ENCODE measurements at regions not wholly inside any gene's neighbourhood (a gene's known extent, or its start where the extent isn't known, plus 50 kb on each side); places are given as distances from the start of the nearest gene placed in this dataset.

DNA sequence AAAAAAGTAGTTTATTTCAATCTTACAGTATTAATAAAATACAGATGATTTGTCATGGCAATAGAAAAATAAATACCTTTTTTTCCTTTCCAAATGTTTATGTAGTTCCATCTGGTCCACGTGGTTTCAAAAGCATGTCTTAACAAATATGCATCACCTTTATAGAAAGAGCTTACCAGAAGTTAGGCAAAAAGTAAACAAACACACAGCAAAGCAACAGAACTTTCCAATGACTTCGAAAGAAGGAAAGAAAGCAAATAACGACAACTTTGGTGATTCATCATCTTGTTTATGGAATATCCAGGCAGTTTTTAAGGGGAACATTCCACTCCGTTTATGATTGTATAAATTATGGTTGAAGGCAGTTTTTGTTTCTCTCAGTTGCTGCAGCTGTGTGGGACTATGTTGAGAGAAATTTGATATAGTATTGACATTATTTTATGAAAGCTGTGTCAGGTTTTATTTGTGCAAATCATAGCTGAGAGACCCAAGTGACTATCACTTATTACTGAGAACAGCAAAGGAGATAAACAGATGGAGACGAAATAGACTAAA, 203.1 kb downstream of the CDC14C start:
- ChIA-PET CTCF (no interaction called here), RAD21 (ENCODE audit: low non-redundant PET in 1 of 2, low total read pairs in 2 of 2, uncharacterized antibody in 2 of 2, unreplicated experiment in 2 of 2) (no interaction called here), POLR2A (no interaction called here)
- no peaks in the 10 kb centered on the region for H3K4me1 ChIP-seq (ENCODE audit: control insufficient read depth in 1 of 2, insufficient read depth in 2 of 2, low read length in 2 of 2)
- no peak overlapping the region for H3K27ac ChIP-seq (ENCODE audit: low read depth, low read length)
- no peak overlapping the region for H3K4me3 ChIP-seq (replicated peaks in 1 of 2; ENCODE audit: low read depth in 1 of 2, low read length in 2 of 2)
- H3K4me2 ChIP-seq (ENCODE audit: low read length): no peak overlapping the region
- no TSS peak for BruUV-seq (replicated peaks)
- DNase-seq (ENCODE audit: low read depth, low spot score): no peak
- no peak for ATAC-seq
- no peaks in the 10 kb centered on the region for H3K36me3 ChIP-seq (ENCODE audit: control insufficient read depth in 1 of 2, insufficient read depth in 2 of 2, low read length in 2 of 2)
- no peaks in the 10 kb centered on the region for H3K27me3 ChIP-seq (ENCODE audit: insufficient read depth, low read length)
- H2AFZ ChIP-seq (ENCODE audit: low read depth, low read length, poor library complexity, severe bottlenecking): no peak overlapping the region
- no peaks in the 10 kb centered on the region for H3K79me2 ChIP-seq (ENCODE audit: insufficient read depth, low read length)
- H3K9me3 ChIP-seq (ENCODE audit: control insufficient read depth in 1 of 2, insufficient read depth in 1 of 2, low read depth in 1 of 2, low read length in 2 of 2): peaks cover 7 to 23% of the 10 kb centered on the region in 2 experiments; a peak in 2 of 4 replicates
- no peaks in the 10 kb centered on the region for H4K20me1 ChIP-seq (ENCODE audit: insufficient read depth)
- no peaks in the 10 kb centered on the region for H3K9me2 ChIP-seq (ENCODE audit: insufficient read depth)
- intact Hi-C loops (cut with micrococcal nuclease): no loop called here
- TF ChIP-seq EGR1 (IDR thresholded peaks at IDR 0.05; ENCODE audit: low read depth) (no peak), CEBPB (IDR thresholded peaks at IDR 0.05; ENCODE audit: low read depth) (no peak), RAD21 (IDR thresholded peaks at IDR 0.05; ENCODE audit: low read depth) (no peak), SP1 (IDR thresholded peaks at IDR 0.05; ENCODE audit: low read depth) (no peak), POLR2A (IDR thresholded peaks at IDR 0.05; ENCODE audit: borderline replicate concordance, extremely low read depth, insufficient read depth, insufficient read length) (no peak), FOSL1 (IDR thresholded peaks at IDR 0.05; ENCODE audit: low read depth) (no peak), ZNF274 (IDR thresholded peaks at IDR 0.05; ENCODE audit: low read depth, low read length) (no peak), EZH2 (IDR thresholded peaks at IDR 0.05) (no peak), YY1 (IDR thresholded peaks at IDR 0.05; ENCODE audit: extremely low read depth, insufficient replicate concordance, low read depth, low read length) (no peak), SRF (IDR thresholded peaks at IDR 0.05; ENCODE audit: low read depth) (no peak), CBX3 (IDR thresholded peaks at IDR 0.05; ENCODE audit: low read depth) (no peak), EZH2phosphoT487 (IDR thresholded peaks at IDR 0.05; ENCODE audit: borderline replicate concordance) (no peak), POLR2AphosphoS5 (IDR thresholded peaks at IDR 0.05; ENCODE audit: low read depth, low read length) (no peak), JUND (IDR thresholded peaks at IDR 0.05) (no peak), ZFX (IDR thresholded peaks at IDR 0.05) (no peak)
- TF ChIP-seq, protein P1, sequence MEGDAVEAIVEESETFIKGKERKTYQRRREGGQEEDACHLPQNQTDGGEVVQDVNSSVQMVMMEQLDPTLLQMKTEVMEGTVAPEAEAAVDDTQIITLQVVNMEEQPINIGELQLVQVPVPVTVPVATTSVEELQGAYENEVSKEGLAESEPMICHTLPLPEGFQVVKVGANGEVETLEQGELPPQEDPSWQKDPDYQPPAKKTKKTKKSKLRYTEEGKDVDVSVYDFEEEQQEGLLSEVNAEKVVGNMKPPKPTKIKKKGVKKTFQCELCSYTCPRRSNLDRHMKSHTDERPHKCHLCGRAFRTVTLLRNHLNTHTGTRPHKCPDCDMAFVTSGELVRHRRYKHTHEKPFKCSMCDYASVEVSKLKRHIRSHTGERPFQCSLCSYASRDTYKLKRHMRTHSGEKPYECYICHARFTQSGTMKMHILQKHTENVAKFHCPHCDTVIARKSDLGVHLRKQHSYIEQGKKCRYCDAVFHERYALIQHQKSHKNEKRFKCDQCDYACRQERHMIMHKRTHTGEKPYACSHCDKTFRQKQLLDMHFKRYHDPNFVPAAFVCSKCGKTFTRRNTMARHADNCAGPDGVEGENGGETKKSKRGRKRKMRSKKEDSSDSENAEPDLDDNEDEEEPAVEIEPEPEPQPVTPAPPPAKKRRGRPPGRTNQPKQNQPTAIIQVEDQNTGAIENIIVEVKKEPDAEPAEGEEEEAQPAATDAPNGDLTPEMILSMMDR (IDR thresholded peaks at IDR 0.05 in 2 of 3, conservative IDR thresholded peaks at IDR 0.05 in 1 of 3; ENCODE audit: borderline replicate concordance in 1 of 3, insufficient read depth in 1 of 3, low read depth in 2 of 3, low read length in 2 of 3): no peak
- TF ChIP-seq, protein P2, sequence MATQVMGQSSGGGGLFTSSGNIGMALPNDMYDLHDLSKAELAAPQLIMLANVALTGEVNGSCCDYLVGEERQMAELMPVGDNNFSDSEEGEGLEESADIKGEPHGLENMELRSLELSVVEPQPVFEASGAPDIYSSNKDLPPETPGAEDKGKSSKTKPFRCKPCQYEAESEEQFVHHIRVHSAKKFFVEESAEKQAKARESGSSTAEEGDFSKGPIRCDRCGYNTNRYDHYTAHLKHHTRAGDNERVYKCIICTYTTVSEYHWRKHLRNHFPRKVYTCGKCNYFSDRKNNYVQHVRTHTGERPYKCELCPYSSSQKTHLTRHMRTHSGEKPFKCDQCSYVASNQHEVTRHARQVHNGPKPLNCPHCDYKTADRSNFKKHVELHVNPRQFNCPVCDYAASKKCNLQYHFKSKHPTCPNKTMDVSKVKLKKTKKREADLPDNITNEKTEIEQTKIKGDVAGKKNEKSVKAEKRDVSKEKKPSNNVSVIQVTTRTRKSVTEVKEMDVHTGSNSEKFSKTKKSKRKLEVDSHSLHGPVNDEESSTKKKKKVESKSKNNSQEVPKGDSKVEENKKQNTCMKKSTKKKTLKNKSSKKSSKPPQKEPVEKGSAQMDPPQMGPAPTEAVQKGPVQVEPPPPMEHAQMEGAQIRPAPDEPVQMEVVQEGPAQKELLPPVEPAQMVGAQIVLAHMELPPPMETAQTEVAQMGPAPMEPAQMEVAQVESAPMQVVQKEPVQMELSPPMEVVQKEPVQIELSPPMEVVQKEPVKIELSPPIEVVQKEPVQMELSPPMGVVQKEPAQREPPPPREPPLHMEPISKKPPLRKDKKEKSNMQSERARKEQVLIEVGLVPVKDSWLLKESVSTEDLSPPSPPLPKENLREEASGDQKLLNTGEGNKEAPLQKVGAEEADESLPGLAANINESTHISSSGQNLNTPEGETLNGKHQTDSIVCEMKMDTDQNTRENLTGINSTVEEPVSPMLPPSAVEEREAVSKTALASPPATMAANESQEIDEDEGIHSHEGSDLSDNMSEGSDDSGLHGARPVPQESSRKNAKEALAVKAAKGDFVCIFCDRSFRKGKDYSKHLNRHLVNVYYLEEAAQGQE (IDR thresholded peaks at IDR 0.05; ENCODE audit: low read depth): no peak
- TF ChIP-seq, protein P3, sequence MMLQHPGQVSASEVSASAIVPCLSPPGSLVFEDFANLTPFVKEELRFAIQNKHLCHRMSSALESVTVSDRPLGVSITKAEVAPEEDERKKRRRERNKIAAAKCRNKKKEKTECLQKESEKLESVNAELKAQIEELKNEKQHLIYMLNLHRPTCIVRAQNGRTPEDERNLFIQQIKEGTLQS (IDR thresholded peaks at IDR 0.05): no peak
- TF ChIP-seq, protein P4, sequence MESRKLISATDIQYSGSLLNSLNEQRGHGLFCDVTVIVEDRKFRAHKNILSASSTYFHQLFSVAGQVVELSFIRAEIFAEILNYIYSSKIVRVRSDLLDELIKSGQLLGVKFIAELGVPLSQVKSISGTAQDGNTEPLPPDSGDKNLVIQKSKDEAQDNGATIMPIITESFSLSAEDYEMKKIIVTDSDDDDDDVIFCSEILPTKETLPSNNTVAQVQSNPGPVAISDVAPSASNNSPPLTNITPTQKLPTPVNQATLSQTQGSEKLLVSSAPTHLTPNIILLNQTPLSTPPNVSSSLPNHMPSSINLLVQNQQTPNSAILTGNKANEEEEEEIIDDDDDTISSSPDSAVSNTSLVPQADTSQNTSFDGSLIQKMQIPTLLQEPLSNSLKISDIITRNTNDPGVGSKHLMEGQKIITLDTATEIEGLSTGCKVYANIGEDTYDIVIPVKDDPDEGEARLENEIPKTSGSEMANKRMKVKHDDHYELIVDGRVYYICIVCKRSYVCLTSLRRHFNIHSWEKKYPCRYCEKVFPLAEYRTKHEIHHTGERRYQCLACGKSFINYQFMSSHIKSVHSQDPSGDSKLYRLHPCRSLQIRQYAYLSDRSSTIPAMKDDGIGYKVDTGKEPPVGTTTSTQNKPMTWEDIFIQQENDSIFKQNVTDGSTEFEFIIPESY (IDR thresholded peaks at IDR 0.05; ENCODE audit: extremely low read depth, insufficient replicate concordance, low read length): no peak
- TF ChIP-seq, protein P5, sequence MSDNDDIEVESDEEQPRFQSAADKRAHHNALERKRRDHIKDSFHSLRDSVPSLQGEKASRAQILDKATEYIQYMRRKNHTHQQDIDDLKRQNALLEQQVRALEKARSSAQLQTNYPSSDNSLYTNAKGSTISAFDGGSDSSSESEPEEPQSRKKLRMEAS (IDR thresholded peaks at IDR 0.05): no peak
- H3K9ac ChIP-seq (ENCODE audit: low read length): no peak overlapping the region
